Kidney glomerular epithelial cell (primary cell): ENCODE measurements at regions not wholly inside any gene's neighbourhood (a gene's known extent, or its start where the extent isn't known, plus 50 kb on each side); places are given as distances from the start of the nearest gene placed in this dataset.

ENCODE experiments used
- DNase-seq: peaks from one replicate; lab custom pipeline; 2025; lab: John Stamatoyannopoulos, UW

- no peak for DNase-seq
Observed at GRCh38 chr6:113643407-113643770, 213.8 kb upstream of the MARCKS start.

GRCh38 chr6:113644861-113645575 lies 212.1 kb upstream of the MARCKS start:
- DNase-seq: peak; percentile 69

GRCh38 chr6:113645576-113645970 lies 211.6 kb upstream of the MARCKS start:
- peak; percentile 78 for DNase-seq

- DNase-seq: no peak
Observed at GRCh38 chr6:113645986-113646385, 211.2 kb upstream of the MARCKS start.

DNA sequence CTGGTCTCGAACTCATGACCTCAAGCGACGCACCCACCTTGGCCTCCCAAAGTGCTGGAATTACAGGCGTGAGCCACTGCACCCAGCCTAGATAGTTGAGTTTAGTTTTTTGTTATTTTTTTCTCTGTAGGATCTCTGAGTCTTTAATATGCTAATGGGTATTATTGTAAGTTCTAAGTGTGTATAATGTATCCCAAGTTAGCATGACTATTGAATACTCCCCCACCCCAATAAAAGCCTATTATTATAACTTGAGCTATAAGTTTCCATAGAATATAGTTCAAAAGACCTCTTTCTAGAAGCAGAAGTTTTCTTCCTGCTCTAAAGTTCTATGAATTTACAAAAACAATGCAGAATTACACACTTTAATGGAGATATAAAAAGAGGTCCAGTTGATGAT lies 210.4 kb upstream of the MARCKS start:
- DNase-seq: no peak

DNA sequence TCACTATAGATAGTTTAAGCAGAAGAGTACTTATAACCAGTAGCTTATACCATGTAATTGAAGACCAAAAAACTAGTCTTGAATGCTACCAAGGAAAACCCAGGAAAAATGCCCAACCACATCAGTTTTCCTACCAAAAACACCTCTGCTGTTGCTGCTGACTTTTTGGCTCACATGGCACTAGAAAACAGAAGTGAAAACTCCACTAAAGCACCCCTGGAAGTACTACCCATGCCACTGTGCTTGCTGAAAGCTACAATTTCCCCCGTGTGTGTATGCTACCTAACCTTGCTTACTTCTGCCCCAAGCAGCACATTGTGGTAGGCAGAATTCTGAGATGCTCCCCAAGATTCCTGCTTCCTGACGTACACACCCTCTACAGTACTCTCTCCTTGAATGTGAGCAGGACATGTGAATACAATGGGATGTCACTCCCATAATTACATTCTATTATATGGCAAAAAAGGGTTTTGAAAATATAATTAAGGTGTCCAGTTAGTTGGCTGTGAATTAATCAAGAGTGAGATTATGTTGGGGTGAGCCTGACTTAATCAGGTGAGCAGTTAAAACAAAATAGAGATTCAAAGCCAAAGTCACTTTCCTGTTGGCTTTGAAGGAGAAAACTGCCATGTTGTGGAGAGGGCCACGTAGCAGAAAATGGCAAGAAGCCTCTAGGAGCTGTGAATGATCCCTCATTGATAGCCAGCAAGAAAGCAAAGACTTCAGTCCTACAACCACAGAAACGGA lies 209.8 kb upstream of the MARCKS start:
- DNase-seq: no peak

DNA sequence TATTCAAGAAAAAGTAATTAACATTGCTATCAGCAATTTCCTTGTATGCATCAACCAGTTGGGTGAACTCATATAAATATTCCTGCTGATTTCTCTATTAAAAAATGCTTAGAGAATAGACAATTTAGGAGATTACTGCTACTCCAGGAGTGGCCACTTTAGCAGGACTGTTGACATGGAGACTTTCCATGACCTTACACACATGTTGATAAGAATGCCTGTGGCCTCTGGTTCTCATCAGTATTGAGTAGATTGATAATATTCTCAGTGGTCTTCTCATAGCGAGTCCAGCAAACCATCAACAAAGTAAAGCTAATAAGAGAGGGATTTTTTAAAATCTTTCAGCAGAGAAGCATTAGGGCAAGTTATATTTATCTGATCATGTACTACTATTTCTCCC lies 208.4 kb upstream of the MARCKS start:
- DNase-seq: no peak

- DNase-seq: no peak
Observed at GRCh38 chr6:113649276-113649675, 207.9 kb upstream of the MARCKS start.

DNA sequence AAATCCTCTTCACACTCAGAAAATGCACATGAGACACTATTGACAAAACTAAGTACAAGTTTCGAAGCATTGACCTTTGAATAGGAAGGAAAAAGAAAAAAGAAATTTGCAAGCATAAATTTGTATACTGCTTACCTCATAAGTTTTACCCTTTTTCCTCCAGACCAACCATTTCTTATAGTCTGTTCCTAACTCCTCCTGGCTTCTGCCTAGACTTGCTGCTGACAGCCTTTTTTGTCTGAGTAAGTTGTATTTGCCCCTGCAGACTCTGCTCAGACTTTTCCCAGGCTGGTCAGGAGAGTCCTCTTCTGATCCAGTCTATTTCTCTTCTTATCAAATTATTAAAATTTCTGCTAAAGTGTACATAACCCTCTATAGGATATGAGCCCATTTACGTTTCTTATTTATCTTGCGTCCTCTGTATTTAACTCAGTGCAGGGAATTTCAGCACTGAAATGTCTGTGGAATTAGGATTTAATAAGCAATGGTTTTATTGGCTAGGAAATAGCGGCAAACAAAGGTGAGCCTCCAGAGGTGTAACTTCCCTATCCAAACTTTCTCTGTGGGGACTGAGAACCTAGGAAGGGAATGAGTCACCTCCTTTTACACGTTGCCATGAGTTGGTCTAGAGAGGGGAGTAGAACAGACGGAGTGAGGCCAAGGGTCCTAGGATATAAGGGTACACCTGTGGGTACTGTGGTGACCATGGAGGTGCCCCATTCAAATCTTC lies 207.1 kb upstream of the MARCKS start:
- no peak for DNase-seq

GRCh38 chr6:113650610-113650979 lies 206.6 kb upstream of the MARCKS start:
- DNase-seq: no peak

GRCh38 chr6:113651120-113651519 lies 206.0 kb upstream of the MARCKS start:
- DNase-seq: no peak

- no peak for DNase-seq
Observed at GRCh38 chr6:113651920-113652319, 205.2 kb upstream of the MARCKS start.

DNA sequence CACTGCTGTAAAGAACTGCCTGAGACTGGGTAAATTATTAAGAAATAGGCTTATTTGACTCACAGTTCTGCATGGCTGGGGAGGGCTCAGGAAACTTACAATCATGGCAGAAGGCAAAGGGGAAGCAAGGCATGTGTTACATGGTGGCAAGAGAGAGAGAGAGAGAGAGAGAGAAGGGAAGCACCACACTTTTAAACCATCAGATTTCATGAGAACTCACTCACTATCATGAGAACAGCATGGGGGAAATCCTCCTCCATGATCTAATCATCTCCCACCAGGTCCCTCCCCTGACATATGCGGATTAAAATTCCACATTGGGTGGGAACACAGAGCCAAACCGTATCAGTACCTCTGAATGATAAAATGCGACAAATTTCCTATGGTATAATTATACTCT lies 203.9 kb upstream of the MARCKS start:
- DNase-seq: no peak

- peak; percentile 64 for DNase-seq
Observed at GRCh38 chr6:113654396-113654795, 202.7 kb upstream of the MARCKS start.

DNA sequence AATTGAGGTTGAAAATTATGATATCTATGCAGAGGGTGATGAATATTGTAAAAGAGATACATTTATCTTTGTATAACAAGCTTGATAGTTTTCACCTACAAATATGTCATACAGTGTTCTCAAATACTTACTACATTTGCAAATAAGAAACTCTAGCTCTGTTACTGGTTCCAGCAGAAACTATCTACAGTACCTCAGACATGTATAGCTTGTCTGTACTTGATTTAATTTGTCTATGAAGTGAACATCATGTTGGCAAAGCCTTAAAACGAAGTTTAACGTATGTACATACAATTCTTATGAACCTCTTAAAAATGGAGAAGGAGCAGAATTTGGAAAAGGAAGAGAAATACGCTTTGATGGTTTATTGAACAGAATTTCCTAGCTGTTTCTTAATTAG lies 201.4 kb upstream of the MARCKS start:
- no peak for DNase-seq

- no peak for DNase-seq
Observed at GRCh38 chr6:113659762-113660404, 197.3 kb upstream of the MARCKS start.

DNA sequence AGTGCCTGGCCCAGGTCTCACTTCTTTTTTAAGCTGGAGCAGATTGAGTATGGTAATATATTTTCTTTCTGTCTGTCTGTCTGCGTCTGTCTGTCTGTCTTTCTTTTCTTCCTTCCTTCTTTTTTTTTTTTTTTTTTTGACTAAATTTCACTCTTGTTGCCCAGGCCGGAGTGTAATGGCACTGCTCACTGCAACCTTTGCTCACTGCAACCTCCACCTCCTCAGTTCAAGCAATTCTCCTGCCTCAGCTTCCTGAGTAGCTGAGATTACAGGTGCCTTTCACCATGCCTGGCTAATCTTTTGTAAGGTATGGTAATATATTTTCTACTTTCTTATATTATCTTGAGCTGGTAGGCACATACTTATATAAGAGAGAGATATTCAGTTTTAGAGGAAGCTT lies 196.3 kb upstream of the MARCKS start:
- no peak for DNase-seq

DNA sequence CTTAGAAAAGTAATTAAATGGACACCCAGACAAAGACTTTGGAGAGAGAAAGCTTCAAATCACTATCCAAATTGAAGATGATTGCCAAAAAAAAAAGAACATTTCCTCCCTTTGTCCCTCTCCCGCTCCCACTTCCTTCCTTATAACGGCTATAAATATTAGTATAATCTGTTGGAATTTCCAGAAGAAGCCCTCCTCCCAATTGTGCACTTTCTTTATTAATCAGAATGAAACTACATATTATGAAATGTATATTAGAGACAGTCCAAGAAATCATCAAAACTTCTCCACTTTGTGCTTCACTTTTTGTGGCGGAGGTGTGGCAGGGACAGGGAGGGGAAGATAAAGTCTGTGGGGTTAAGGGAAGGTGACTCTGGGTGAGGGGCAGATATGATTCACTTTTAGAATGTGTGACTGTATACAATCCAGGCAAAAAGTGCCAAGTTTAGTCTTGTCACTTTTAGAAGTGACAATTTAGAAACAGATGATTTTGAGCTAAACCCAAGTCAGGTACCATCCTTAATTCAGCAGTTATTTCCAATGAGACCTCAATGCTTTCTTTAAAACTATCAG lies 195.0 kb upstream of the MARCKS start:
- no peak for DNase-seq

DNA sequence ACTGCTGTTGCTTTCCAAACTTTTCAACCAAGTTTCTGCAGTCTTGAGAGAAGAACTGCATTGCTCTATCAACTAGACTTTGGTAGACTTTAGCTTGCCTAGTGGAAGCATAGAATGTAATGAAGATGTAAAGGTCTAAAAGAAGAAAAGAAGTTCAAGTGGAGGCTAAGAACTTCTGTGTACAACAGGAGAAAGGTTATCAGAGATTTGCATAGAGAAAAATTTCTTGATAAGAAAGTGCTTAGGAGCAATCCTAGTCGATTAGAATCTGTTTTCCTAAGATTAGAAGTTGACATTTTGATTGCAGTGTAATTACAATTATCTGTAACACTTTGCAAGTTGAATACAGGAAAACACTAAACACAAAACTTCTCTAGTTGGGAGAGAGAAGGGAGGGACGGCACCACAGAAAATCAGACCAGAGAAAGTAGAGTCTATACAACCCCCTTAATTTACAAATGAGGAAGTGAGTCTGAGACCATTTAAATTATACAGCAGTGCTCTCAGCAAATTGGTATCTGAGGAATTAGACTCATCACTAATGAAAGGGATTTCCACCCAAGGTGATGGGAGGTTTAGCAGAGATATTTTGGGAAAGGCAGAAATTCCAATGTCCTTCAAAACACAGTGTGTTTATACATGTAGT lies 194.3 kb upstream of the MARCKS start:
- no peak for DNase-seq

- no peak for DNase-seq
Observed at GRCh38 chr6:113664909-113665308, 192.2 kb upstream of the MARCKS start.

GRCh38 chr6:113668641-113669408 lies 188.3 kb upstream of the MARCKS start:
- DNase-seq: no peak
